Spleen (tissue), 7 donors: ENCODE measurements at regions not wholly inside any gene's neighbourhood (a gene's known extent, or its start where the extent isn't known, plus 50 kb on each side); places are given as distances from the start of the nearest gene placed in this dataset.

Experiments used
- POLR2AphosphoS5 ChIP-seq, 3 donors: sonication (generic); formaldehyde crosslinking; IDR thresholded peaks; one replicate each; pipeline ENCODE4 v1.5.1; 2017; ENCODE audit warnings: antibody characterized with exemption in 3 of 3
- TF ChIP-seq, protein P1 (sequence below), 11 experiments: fragments of 200-600 bp in 7 of 11; fragments of 450-650 bp in 4 of 11; sonication (generic) in 4 of 11; IDR thresholded peaks in 8 of 11; conservative IDR thresholded peaks in 3 of 11; 1 replicate in 7 of 11; 2 replicates in 4 of 11; pipeline versions ENCODE4 v1.4.0 to v1.8.0; 2016 to 2021; ENCODE audit warnings: antibody characterized with exemption in 11 of 11, inconsistent platforms in 4 of 11, mild to moderate bottlenecking in 1 of 11
- donor health status: DM: no; HTN: no; CAD: no; lungs with moderate emphysema.
- donor health status: DM: no; HTN: no; CAD: no.
- donor health status: DM: no; HTN: no; CAD: no.

DNA sequence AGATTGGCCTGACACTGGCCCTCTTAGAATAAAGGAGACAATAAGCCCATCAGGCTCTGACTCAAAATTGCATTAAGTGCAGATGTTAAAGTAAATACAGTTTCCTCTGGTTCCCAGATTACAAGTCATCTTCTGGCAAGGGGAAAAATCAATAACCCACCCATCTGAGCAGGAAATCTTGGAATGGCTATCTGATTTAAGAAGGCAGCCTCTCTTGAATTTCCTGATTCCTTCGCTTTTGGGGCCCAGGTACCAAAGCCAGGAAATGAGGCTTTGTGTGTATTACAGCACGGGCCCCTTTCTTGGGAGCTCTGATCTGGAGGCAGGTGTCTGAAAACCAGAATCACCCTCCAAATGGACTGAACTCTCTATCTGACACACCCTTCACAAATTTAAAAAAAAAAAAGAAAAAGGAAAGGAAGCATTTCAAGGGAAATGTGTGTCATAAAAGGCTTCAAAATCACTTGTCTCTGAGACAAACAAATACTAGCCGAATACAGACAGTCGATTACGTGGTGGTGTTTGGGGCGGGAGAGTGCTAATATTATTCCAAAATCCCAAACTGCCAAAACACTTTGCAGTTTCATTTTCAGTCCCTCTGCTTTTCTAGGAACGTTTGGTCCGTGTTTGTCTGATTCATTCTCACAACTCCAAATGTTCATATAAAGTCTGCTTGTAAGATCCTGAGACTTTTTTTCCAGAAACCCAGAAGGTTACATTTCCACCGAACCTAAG is 240.9 kb upstream of the CAMK1G start:
- no peak for TF ChIP-seq POLR2AphosphoS5 (IDR thresholded peaks at IDR 0.05)
- TF ChIP-seq, protein P1, sequence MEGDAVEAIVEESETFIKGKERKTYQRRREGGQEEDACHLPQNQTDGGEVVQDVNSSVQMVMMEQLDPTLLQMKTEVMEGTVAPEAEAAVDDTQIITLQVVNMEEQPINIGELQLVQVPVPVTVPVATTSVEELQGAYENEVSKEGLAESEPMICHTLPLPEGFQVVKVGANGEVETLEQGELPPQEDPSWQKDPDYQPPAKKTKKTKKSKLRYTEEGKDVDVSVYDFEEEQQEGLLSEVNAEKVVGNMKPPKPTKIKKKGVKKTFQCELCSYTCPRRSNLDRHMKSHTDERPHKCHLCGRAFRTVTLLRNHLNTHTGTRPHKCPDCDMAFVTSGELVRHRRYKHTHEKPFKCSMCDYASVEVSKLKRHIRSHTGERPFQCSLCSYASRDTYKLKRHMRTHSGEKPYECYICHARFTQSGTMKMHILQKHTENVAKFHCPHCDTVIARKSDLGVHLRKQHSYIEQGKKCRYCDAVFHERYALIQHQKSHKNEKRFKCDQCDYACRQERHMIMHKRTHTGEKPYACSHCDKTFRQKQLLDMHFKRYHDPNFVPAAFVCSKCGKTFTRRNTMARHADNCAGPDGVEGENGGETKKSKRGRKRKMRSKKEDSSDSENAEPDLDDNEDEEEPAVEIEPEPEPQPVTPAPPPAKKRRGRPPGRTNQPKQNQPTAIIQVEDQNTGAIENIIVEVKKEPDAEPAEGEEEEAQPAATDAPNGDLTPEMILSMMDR (IDR thresholded peaks at IDR 0.05 in 8 of 11, conservative IDR thresholded peaks at IDR 0.05 in 3 of 11), result no peak
